Aorta (tissue), 5 donors: ENCODE measurements at regions not wholly inside any gene's neighbourhood (a gene's known extent, or its start where the extent isn't known, plus 50 kb on each side); places are given as distances from the start of the nearest gene placed in this dataset.
"Not testable (repeated sequence)": the region's sequence is repeated elsewhere in the genome, so short reads cannot be mapped to it uniquely, and the experiment has no call there.

Experiments used
- ATAC-seq: fragments of 200-7000 bp; cut with Tn5 transposase; one replicate; pipeline ENCODE4 v1.9.1; 2022; ENCODE audit warnings: moderate library complexity; ENCODE audit not compliant: low FRiP score
- DNase-seq, 2 donors: peaks; one replicate each; pipeline ENCODE4 v3.0.0-alpha.2; 2020
- H3K27ac ChIP-seq, 2 donors: one replicate each; pipeline ENCODE4 v1.5.1; 2013; ENCODE audit warnings: low read length in 2 of 2, mild to moderate bottlenecking in 2 of 2, moderate library complexity in 2 of 2, control low read depth in 1 of 2, inconsistent platforms in 1 of 2, low read depth in 1 of 2
- H3K27me3 ChIP-seq, 2 donors: one replicate each; pipeline ENCODE4 v1.6.1; 2013; ENCODE audit warnings: control low read depth in 1 of 2, low read length in 1 of 2, mild to moderate bottlenecking in 1 of 2, moderate library complexity in 1 of 2; ENCODE audit not compliant: insufficient read depth in 2 of 2, control insufficient read depth in 1 of 2
- H3K36me3 ChIP-seq, 2 donors: one replicate each; pipeline ENCODE4 v1.6.1; 2013; ENCODE audit warnings: control low read depth in 1 of 2, low read length in 1 of 2, mild to moderate bottlenecking in 1 of 2; ENCODE audit not compliant: insufficient read depth in 2 of 2, control insufficient read depth in 1 of 2
- H3K4me1 ChIP-seq, 2 donors: one replicate each; pipeline ENCODE4 v1.6.1; 2013; ENCODE audit warnings: low read length in 2 of 2, control low read depth in 1 of 2, mild to moderate bottlenecking in 1 of 2, moderate library complexity in 1 of 2; ENCODE audit not compliant: insufficient read depth in 2 of 2, control insufficient read depth in 1 of 2
- H3K4me3 ChIP-seq, 2 donors: one replicate each; pipeline ENCODE4 v1.5.1; 2013; ENCODE audit warnings: low read length in 2 of 2, control low read depth in 1 of 2, mild to moderate bottlenecking in 1 of 2
- H3K9me3 ChIP-seq: one replicate; pipeline ENCODE4 v1.6.1; 2013; ENCODE audit warnings: mild to moderate bottlenecking, low read length; ENCODE audit not compliant: control insufficient read depth
- WGBS, 2 donors: extraction: QIAGEN DNeasy Blood & Tissue Kit; methylation state at CpG; one replicate each; pipeline ENCODE4 v1.1.7; 2013; 5-methylcytosine and 5-hydroxymethylcytosine counted together
- intact Hi-C, 2 donors: fragments of 100-400 bp; cut with DNase I; formaldehyde crosslinking; loops; one replicate each; pipeline versions ENCODE4 v1.14.2 to v1.15.0; 2022
- donor health status: healthy with polysubstance abuse.
- donor health status: Bipolar disorder and iron deficiency.
- donor health status: DM: no; HTN: no; CAD: no.
- donor health status: DM: no; HTN: no; CAD: no.
- donor health status: DM: yes; HTN: yes; CAD: no.

DNA sequence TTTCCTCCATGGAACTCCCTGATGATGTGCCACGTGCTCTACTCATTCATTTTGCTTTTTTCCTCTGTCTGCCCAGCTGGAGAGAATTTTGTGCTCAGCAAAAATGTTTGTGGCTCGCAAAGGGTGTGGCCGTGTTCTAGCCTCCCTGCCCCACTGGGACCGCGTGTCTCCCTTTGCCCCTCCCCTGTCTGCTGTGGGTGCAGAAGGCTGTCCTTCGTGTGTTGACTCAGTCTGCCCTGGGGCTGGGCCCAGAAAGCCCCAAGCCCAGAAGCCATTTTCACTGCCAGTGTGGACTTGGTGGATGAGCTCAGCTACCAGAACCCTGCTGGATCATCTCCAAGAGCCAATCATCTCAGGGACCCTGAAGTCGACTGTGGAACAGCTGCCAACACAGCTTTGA lies 70.3 kb upstream of the GOLGA6L22 start:
- H3K27ac ChIP-seq, H3K36me3 ChIP-seq, H3K4me1 ChIP-seq, H3K4me3 ChIP-seq, ATAC-seq, H3K9me3 ChIP-seq, intact Hi-C loops, H3K27me3 ChIP-seq: not testable (repeated sequence)
- WGBS, 2 donors, result 1 to 10% methylated on average over 1 to 3 of the region's 7 CpGs
- DNase-seq, result peak in 1 of 2 donors; percentile 65

DNA sequence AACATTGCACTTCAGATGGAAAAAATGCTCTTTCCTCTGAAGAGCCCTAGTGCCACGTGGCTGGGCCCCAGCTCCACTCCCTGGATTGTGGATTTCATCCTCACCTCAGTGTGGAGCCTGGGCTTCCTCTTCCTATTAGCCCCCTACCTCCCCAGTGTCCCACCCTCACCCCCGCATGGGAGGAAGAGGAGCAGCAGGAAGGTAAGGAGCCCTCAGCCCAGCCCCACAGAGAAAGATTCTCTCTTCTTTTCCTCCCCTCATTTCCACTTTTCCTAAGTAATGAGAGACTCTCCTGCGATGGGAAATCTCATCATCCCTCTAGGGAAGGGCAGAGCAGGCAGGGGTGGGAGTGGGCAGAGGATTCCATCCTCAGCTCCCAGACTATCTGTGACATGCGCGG lies 57.5 kb upstream of the GOLGA6L22 start:
- H3K36me3 ChIP-seq, H3K9me3 ChIP-seq, H3K27ac ChIP-seq, DNase-seq, intact Hi-C loops, ATAC-seq, H3K4me3 ChIP-seq, H3K27me3 ChIP-seq, H3K4me1 ChIP-seq: not testable (repeated sequence)
- WGBS, 2 donors, result 96 to 100% methylated on average over 1 of the region's 5 CpGs

DNA sequence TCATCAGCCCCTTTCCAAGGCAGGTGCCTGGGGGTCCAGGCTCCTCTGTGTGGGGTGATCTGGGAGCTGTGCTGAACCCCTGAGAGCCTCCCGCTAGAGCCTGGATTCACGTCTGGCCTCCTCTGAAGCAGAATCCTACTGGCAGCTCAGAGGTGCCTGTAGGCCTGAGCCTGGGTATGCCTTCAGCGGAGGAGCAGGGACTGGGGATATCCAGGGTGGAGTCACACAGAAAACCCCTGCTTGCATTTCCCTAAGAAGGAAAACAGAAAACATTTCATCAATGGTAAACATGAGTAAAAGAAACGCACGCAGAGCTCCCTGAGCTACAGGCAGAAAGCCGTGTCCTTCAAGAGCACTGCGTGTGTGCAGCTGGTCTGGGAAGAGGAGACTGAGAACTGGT lies 57.0 kb upstream of the GOLGA6L22 start:
- DNase-seq, H3K4me3 ChIP-seq, H3K27ac ChIP-seq, H3K36me3 ChIP-seq, H3K9me3 ChIP-seq, intact Hi-C loops, H3K27me3 ChIP-seq, ATAC-seq, H3K4me1 ChIP-seq: not testable (repeated sequence)
- WGBS, 2 donors, result 73 to 92% methylated on average over 2 of the region's 7 CpGs

DNA sequence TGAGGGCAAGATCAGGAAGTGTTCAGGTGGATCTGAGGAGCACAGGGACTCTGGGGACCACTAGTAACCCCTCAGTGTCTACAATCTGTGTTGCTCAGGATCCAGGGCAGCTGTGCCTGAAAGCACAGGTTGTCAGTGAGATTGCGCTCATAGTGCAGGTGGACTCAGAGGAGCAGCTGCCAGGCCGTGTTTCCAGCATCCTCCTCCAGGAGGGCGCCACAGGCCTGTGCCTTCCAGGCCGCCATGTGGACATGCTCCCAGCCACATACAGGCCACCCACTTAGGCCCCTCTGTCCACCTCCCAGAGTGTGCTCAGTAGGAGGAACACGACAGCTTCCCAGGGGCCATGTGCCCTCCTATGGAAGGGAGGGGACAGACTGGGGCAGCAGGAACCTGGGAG lies 52.9 kb upstream of the GOLGA6L22 start:
- intact Hi-C loops, H3K27ac ChIP-seq, H3K4me3 ChIP-seq, H3K27me3 ChIP-seq, DNase-seq, H3K36me3 ChIP-seq, H3K4me1 ChIP-seq, H3K9me3 ChIP-seq, ATAC-seq: not testable (repeated sequence)
- 43 to 84% methylated on average over 1 to 3 of the region's 5 CpGs for WGBS, 2 donors
